HG03520 (cell line): ENCODE measurements at regions not wholly inside any gene's neighbourhood (a gene's known extent, or its start where the extent isn't known, plus 50 kb on each side); places are given as distances from the start of the nearest gene placed in this dataset.
"Not testable (repeated sequence)": the region's sequence is repeated elsewhere in the genome, so short reads cannot be mapped to it uniquely, and the experiment has no call there.

Source experiments
- ATAC-seq: cut with Tn5 transposase; IDR thresholded peaks from one replicate; pipeline ENCODE4 v1.9.1; 2021; ENCODE audit warnings: mild to moderate bottlenecking, moderate library complexity; ENCODE audit not compliant: unreplicated experiment

DNA sequence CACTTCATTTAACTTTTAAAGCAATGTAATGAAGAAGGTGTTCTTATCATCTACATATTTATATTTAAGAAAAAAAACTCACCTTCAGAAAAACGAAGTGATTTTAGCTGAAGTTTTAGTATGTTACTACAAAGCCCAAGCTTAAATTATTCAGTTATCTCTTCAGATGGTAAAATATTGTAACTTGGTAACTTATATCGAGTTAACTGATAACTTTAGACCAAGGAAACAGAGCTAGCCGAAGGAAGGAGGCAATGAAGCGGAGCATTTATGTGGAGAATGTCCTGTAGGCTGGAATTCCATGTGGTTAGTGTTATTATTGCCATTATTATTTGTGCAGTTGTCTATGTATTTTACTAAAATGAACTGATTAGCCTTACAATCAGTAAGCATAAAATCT lies 1102.1 kb upstream of the LCORL start:
- no peak for ATAC-seq

DNA sequence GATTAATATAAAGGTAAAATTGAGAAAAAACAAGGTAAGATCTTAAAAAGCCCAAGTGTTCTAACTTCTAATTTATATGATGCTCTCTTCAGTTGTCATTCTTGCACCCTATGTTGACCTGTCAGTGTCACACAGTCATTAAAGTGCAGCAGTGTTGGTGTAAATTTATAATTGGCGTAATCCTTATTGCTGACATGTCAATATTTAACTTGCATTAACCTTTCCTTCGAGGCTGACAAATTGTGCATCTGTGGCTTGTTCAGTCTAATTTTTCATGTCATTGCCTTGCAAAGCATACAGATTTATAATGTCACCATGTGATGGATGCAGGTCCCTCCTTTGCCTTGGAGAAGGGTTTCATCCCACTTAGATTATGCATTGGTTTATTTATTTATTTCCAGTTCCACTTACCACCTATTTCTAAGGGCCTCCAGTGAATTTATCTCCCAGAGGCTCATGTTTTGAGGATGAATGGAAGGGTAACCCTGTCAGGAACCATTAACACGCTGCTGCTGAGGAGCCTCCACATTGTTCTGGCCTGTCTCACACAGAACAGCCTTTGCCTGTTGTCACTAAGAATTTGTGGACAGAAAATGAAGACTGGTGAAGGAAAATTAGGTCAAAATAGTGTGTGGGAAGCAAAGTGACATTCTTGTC lies 1098.5 kb upstream of the LCORL start:
- no peak for ATAC-seq

DNA sequence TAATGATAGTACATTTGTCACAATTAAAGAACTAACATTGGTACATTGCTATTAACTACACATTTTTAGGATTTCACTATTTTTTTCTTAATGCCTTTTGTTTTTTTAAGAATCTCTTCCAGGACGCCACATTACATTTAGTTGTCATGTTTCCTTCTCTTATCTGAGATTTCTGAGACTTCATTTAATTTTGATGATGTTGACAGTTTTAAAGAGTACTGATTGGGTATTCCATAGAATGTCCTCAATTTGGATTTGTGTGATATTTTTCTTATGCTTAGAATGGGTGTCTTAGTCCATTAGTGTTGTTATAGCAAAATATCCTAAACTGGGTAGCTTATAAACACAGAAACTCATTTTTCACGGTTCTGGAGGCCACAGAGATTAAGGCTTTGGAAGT lies 1095.5 kb upstream of the LCORL start:
- ATAC-seq: no peak

- no peak for ATAC-seq
Observed at GRCh38 chr4:19104176-19104575, 1082.6 kb upstream of the LCORL start.

DNA sequence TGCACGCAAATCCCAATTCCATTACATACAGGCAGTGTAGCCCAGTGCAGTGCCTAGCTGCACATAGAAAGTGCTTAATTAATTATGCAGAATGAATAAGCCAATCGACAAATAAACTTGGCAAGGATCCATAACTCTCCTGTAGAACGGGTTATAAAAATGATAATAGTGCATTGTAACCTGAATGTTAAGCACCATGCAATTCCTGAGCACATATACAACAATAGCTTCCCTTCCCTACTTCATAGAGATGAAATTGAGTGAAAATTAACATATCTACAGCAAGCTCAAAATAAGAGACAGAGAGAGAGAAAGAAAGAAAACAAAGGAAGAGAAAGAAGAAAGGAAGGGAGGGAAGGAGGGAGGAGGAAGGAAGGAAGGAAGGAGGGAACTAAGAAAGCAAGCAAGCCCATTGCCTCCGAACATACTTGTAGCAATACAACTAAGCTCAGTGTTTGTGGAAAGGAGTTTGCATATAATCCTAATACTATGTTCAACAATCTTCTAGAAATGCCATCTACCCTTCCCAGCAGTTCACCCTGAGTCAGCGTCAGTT lies 1074.0 kb upstream of the LCORL start:
- ATAC-seq: no peak

DNA sequence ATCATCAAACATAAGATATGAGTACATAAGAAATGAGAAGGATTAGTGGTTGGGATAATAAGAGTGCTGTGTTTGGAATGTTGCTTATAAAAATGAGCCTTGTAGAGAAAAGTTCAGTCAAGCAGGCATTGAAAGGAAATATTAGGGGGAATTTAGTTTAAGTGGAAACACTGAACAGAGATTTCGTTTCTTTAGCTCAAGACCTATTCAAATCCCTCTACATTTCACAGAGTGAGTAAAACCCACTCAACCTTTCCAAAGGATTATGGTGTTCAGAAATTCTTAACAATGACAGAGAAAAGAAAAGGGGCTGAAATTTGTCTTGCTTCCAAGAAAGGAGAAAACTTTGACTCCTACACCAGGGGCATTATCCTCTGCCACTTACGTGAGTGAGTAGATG lies 1072.4 kb upstream of the LCORL start:
- no peak for ATAC-seq

DNA sequence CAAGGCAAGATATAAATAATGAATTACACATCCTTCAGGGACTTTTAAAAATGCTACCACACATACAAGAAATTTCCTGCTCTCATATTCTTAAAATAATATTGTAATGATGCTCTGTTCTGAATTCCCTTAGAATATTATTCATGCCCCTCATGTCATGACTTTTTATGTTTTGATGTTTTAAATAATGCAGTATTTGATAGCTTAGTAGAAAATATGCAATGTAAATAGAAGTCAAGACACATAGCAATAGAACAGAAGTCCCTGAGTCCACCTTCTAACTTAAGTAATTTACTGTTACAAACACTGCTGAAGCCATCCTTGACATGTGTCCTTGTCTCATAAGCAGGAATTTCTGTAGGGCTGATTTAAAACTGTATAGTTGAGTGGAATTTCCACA lies 1071.2 kb upstream of the LCORL start:
- no peak for ATAC-seq

DNA sequence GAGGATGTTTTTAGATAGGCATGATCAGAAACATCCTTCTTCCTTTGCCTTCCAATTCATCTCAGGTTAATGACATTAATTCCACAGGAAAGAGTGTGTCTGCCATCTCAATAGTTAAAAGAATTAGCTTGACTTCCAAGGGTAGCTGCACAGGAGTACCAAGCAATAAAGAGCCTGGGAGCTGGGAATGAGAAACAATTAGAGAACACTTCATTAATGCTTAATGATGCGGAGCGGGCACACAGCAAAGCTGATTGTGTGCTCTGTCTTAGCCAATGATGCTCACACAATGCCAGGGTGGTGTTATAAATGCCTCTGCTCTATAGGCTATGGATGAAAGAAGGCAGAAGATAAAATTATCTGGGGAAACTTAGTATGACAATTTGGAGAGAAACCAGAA lies 1052.5 kb upstream of the LCORL start:
- ATAC-seq: no peak

DNA sequence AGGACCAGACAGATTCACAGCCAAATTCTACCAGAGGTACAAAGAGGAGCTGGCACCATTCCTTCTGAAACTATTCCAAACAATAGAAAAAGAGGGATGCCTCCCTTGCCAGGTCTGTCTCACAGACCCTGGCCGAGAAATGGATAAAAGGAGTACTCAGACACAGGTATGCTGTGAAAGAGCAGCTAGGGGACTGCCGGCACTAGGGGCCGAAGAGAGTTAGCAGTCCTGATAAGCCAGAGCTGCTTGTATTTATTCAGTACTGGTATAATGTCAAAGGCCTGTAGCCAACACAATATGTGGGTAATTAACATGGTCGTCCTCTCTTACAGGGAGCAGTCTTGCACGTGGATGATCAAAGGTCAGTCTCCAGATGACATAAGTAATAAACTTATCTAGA lies 1042.1 kb upstream of the LCORL start:
- ATAC-seq: no peak

- ATAC-seq: no peak
Observed at GRCh38 chr4:19054916-19055315, 1033.4 kb upstream of the LCORL start.

DNA sequence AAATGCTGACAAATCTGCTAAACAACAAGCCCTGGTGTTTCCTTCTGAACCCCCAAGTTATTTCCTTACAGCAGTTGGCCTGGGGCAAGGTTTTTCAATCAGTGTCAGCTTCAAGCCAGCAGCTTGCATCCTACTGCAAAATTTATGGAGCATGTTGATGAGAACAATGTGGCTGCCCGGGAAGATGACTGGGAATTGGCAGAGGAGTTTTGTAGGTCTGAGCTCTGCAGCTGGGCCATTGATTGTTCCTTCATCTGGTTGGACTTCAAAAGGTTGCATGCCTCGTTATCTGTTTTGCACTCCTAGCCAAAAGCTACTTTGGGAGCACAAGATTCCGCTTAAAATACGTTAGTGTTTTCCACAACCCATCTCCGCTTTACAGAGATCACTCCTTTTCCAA lies 1030.3 kb upstream of the LCORL start:
- no peak for ATAC-seq

DNA sequence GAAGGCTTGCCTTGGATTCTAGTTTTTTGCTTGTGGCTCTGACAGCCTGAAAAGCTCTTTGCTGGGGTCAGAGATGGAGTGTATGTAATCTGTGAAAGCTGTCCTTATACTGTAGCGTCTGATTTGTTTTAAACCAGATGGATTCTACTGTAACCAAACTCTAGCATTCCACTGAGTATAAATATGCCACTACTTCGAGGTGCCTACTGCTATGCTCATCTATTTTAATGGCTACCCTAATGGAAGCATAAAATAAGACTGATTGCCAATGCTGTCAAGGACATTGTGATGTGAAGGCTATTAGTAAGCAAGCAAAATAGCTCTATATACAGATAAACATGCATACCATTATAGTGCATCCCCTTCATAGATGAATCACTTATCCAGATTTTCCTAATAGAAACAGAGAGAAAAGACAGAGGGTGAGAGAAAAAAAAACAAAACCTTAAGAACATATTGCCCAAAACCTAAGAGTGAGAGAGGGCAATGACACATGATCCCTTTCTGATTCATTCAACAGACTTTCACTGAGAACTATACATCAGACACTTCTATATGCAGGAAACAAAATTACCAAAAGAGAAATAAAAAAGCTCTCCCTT lies 1025.8 kb upstream of the LCORL start:
- ATAC-seq: no peak

- ATAC-seq: no peak
Observed at GRCh38 chr4:19039816-19040215, 1018.3 kb upstream of the LCORL start.

GRCh38 chr4:19038231-19038630 lies 1016.7 kb upstream of the LCORL start:
- no peak for ATAC-seq

- no peak for ATAC-seq
Observed at GRCh38 chr4:19033816-19034733, 1012.5 kb upstream of the LCORL start.

DNA sequence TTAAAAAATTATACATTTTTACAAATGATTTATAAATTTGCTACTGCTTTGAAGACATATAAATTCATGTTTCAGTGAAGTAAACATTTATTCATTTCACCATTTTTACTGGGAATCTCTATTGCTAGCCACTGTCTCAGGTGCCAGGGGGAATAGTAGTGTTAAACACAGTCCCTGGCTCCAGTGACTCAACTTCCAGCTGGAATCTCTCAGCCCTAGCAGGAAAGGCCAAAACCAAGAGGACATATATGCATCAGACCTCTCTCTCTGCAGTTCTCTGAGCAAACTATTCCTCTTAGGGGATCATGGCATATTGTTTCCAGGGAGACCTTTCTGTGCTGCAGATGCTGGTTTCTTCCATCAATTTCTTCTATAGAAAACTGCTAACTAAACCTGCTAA lies 1009.0 kb upstream of the LCORL start:
- ATAC-seq: no peak

DNA sequence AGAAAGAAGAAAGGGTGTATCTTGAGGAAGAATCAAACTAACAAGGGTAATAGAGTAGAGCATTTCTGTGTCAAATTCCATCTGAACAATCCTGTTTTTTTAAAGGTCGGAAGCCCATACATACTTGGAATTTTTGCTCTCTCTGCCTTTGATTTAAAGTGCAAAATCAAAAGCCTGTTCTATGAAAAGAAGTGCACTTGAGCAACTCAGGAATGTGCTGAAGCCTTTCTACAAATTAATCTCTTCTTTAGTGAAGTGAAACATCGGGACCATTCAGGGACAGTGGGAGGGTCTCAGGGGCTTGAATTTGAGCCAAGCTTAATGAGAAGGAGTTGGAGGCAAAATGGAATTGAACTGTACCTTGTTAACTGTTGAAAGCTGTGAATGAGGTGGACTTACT lies 1008.5 kb upstream of the LCORL start:
- no peak for ATAC-seq

GRCh38 chr4:19026281-19026680 lies 1004.7 kb upstream of the LCORL start:
- no peak for ATAC-seq

DNA sequence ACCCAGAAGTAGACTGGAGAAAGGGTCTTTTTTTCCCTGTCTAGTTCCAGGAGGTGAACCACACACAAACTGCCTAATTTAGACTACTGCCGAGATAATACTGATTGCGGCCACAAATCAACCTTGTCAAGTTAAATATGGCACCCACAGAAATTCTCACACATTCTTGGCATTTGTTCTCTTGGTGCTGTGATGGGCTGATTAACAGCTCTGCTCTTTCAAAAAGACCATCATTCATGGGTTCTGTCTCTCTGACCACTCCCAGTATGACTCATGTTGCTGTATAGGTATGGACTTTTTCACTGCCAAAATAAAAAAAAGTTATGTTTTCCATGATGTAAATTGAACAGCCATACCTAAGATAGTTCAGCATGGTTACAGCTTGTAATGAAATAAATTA lies 1003.5 kb upstream of the LCORL start:
- ATAC-seq: no peak

GRCh38 chr4:19024047-19024446 lies 1002.5 kb upstream of the LCORL start:
- no peak for ATAC-seq

- ATAC-seq: no peak
Observed at GRCh38 chr4:19021617-19022016, 1000.1 kb upstream of the LCORL start.

DNA sequence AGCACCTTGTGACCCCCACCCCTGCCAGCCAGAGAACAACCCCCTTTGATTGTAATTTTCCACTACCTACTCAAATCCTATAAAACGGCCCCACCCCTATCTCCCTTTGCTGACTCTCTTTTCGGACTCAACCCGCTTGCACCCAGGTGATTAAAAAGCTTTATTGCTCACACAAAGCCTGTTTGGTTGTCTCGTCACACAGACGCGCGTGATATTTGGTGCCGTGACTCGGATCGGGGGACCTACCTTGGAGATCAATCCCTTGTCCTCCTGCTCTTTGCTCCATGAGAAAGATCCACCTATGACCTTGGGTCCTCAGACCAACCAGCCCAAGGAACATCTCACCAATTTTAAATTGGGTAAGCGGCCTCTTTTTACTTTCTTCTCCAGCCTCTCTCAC lies 995.0 kb upstream of the LCORL start:
- not testable (repeated sequence) for ATAC-seq
